NAMALWA (cell line): ENCODE measurements at regions not wholly inside any gene's neighbourhood (a gene's known extent, or its start where the extent isn't known, plus 50 kb on each side); places are given as distances from the start of the nearest gene placed in this dataset.
A peak's percentile ranks its signal among the peaks of the same experiment; 100 is the strongest.
"Not testable (repeated sequence)": the region's sequence is repeated elsewhere in the genome, so short reads cannot be mapped to it uniquely, and the experiment has no call there.

Experiments used
- DNase-seq: peaks from one replicate; pipeline ENCODE4 v3.0.0-alpha.2; 2015; ENCODE audit warnings: low spot score

DNA sequence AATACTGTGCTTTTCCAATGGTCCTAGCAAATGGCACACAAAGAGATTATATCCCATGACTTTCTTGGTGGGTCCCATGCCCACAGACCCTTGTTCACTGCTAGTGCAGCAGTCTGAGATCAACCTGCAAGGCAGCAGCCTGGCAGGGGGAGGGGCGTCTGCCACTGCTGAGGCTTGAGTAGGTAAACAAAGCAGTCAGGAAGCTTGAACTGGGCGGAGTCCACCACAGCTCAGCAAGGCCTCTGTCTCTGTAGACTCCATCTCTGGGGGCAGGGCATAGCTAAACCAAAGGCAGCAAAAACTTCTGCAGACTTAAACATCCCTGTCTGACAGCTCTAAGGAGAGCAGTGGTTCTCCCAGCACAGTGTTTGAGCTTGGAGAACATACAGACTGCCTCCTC, 82.9 kb downstream of the ZNF737 start:
- DNase-seq = no peak

DNA sequence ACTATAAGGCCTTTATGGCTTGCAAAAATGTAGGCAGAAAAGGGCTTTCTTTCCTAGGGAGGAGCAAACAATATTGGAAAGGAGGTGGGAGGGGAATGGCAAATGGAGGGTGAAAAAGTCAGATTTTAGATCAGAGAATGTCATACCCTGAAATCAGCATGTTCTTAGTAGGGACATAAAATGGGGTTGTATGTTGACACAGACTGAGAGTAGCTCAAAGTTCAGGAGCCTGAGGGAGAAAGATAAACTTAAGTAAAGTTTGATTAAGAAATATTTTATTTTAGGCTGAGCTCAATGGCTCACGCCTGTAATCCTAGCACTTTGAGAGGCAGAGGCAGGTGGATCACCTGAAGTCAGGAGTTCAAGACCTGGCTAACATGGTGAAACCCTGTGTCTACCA, 83.8 kb downstream of the ZNF737 start:
- no peak for DNase-seq

GRCh38 chr19:20479483-20479882, 86.1 kb downstream of the ZNF737 start:
- no peak for DNase-seq

DNA sequence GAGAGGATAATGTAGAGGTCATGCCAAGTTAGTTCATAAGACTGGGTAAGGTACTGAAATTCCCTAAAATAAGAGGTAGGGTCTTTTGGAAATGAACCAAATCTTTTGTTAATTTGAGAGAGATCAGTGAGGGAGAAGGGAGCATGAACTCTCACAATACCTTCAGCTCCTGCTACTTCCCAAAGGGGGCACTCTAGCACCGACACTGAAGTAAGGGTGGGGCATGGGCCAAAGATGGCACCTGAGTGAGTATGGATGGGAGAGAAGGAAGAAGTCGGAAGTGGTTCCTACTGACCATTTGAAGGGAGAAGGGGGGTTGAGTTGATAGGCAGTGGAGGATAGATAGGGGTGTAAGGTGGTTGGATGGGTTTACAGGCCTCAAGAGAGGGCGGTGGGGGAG, 86.6 kb downstream of the ZNF737 start:
- no peak for DNase-seq

GRCh38 chr19:20472854-20473253, 92.7 kb downstream of the ZNF737 start:
- no peak for DNase-seq

DNA sequence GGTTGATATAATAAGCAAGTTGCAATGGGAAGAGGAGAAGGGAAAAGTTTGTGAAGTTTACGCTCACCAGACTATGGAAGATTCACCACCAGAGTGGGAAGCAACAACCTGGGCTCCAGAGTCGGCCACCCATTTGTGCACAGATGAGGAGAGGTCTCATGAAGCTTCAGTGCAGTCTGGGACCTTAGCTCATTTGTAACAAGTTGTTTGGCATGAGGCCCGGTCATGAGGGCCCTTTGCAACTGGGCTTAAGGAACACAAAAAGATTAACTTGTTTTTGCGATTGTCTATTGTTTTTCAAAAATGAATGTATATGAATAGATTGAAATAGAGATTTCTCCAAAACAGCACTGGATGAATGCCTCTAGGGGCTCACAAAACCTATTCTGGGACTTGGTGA, 94.2 kb downstream of the ZNF737 start:
- DNase-seq = no peak

- DNase-seq = no peak
These were observed 95.0 kb downstream of the ZNF737 start for GRCh38 chr19:20470345-20471135.

GRCh38 chr19:20466638-20466990, 99.0 kb downstream of the ZNF737 start:
- not testable (repeated sequence) for DNase-seq

DNA sequence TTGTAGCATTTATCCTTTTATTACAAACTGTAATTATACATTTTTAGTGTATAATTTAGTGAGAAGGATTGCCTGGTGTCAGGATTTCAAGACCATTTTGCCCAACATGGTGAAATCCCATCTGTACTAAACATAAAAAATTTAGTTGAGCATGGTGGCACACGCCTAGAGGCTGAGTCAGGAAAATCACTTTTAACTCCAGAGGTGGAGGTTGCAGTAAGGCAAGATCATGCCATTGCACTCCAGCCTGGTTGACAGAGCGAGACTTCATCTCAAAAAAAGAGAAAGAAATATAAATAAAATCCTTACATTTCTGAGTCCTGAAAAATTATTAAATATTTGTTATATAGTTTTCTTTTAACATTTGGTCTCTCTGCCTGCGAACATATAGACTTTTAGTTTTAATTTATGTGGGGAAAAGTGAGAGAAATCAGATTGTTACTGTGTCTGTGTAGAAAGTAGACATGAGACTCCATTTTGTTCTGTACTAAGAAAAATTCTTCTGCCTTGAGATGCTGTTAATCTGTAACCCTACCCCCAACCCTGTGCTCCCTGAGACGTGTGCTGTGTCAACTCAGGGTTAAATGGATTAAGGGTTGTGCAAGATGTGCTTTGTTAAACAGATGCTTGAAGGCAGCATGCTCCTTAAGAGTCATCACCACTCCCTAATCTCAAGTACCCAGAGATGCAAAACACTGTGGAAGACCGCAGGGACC, 99.5 kb downstream of the ZNF737 start:
- DNase-seq = not testable (repeated sequence)

DNA sequence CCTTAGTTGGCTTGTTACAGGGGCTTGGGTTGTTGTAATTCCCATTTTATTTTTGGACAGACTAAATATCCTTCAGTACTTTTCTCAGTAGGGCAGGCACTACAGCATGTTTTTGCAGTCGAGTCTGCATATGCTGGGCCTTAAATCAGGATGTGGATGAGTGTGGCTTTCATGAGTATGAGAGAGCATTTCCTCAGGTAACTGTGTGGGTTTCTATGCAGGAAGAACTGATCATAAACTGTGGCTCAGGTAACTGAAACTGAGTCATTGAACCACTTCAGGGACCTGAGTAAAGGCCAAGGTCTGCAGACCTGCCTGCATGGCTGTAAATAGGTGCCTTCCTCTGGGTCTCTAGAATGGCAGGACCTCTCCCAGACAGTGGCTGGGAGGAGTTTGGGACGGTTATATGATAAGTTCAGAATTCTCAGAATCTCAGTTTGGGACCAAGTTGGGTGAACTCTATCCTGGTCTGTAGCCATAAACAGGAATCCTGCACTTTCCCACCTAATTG, 112.1 kb downstream of the ZNF737 start:
- no peak for DNase-seq

DNA sequence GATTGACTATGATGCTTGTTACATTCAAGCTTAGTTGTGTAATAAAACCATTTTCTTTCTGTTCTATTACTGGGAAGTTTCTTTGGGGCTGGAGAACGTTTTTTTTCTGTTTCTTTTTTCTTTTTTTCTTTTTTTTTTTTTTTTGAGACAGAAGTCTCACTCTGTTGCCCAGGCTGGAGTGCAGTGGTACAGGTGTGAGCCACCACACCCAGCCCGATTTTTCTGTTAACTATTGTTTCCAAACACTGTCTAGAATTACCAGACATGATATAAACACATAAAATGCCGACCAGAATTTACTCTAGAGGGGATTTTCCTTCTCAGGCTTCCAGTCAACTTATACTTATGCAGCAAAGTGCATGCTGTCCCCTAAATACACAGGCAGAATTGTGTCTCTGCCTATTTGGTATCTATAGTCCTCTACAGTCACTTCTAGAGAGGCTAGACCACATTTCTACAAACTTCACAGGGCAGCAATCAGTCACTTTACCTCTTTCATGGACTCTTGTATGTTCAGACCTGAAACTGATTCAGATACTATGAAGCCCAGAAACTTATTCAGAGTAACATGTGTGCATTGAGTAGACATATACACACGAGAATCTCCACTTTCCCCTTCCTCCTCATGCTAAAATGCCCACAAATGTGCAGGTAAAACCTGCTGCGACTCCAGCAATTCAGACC, 121.2 kb downstream of the ZNF737 start:
- no peak for DNase-seq

GRCh38 chr19:20432266-20432842, 133.2 kb downstream of the ZNF737 start:
- DNase-seq = not testable (repeated sequence)

GRCh38 chr19:20431826-20432225, 133.8 kb downstream of the ZNF737 start:
- no peak for DNase-seq

GRCh38 chr19:20423381-20424197, 142.0 kb downstream of the ZNF737 start:
- peak; percentile 43 for DNase-seq

GRCh38 chr19:20422216-20423205, 143.1 kb downstream of the ZNF737 start:
- no peak for DNase-seq

GRCh38 chr19:20416661-20417060, 148.9 kb downstream of the ZNF737 start:
- no peak for DNase-seq

GRCh38 chr19:20414120-20414519, 151.5 kb downstream of the ZNF737 start:
- DNase-seq = no peak

DNA sequence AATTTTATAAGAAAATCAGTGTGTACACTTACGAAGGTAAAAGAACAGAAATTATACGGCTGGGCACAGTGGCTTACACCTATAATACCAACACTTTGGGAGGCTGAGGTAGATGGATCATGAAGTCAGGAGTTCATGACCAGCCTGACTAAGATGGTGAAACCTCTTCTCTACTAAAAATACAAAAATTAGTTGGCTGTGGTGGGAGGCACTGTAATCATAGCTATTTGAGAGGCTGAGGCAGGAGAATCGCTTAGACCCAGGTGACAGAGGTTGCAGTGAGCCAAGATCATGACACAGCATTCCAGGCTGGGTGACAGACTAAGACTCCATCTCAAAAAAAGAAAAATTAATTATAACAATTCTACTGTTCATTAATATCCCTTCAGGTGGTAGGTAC, 151.9 kb downstream of the ZNF737 start:
- DNase-seq = no peak

DNA sequence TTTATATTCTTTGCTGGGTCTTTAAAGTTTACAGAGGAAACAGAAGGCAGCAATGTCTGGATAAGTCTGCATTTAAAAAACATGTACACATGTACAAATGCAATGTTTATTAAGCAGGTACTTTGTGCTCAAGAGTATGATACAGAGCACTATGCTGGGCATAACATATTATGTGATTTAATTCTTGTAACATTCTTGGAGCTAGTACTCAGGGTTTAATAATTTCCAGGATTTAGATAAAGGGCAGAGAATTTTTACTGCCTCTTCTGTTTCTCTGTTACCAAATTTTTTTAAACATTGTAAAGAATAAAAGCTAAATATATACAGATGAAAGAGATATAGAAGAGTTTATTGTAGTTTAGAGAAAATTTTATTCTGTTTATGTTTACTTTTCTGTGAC, 152.7 kb downstream of the ZNF737 start:
- no peak for DNase-seq

GRCh38 chr19:20397292-20397691, 168.3 kb downstream of the ZNF737 start:
- DNase-seq = no peak
